ENCODE measurements at regions not wholly inside any gene's neighbourhood (a gene's known extent, or its start where the extent isn't known, plus 50 kb on each side); places are given as distances from the start of the nearest gene placed in this dataset.

GRCh38 chrX:5402461-5402860 is 826.2 kb downstream of the NLGN4X start:
- H3K36me3 ChIP-seq (ENCODE audit: control insufficient read depth in 1 of 2, insufficient read depth in 2 of 2, low read depth in 1 of 2, low read length in 2 of 2): no peaks in the 10 kb centered on the region
- H3K4ac ChIP-seq (ENCODE audit: low read depth in 1 of 2, low read length in 2 of 2): no peak overlapping the region
- no peaks in the 10 kb centered on the region for H3K4me1 ChIP-seq (ENCODE audit: control insufficient read depth, insufficient read depth, low read depth, low read length)
- H3K27ac ChIP-seq (ENCODE audit: low read length, poor library complexity, severe bottlenecking): no peak overlapping the region
- H2AK5ac ChIP-seq (ENCODE audit: low read length, severe bottlenecking): no peak overlapping the region
- no peak overlapping the region for H4K8ac ChIP-seq (ENCODE audit: low read length)
- H2BK120ac ChIP-seq (ENCODE audit: low read depth, low read length): no peak overlapping the region
- no peak for DNase-seq
- no peak overlapping the region for H3K18ac ChIP-seq (ENCODE audit: low read depth in 1 of 2, low read length in 2 of 2)
- H3K79me1 ChIP-seq (replicated peaks; ENCODE audit: low read length, poor library complexity, severe bottlenecking): no peaks in the 10 kb centered on the region
- no peak overlapping the region for H3K4me3 ChIP-seq (ENCODE audit: insufficient read depth in 1 of 2, low read depth in 1 of 2, low read length in 2 of 2)
- H3K4me2 ChIP-seq (ENCODE audit: low read length, poor library complexity, severe bottlenecking): no peak overlapping the region
- H2AFZ ChIP-seq (ENCODE audit: low read depth, low read length): no peak overlapping the region
- WGBS: 92% methylated on average over 1 of the region's 3 CpGs
- H2BK5ac ChIP-seq (ENCODE audit: low read depth, low read length, poor library complexity, severe bottlenecking): no peak overlapping the region
- no peak overlapping the region for H2BK15ac ChIP-seq (ENCODE audit: low read depth, poor library complexity, severe bottlenecking)
- H4K91ac ChIP-seq (ENCODE audit: low read length): no peak overlapping the region
- H3K9me3 ChIP-seq (ENCODE audit: control insufficient read depth, low read length): peaks cover 3% of the 10 kb centered on the region
- H3K9ac ChIP-seq (ENCODE audit: low read length): no peak overlapping the region
- H3K14ac ChIP-seq (ENCODE audit: low read length in 2 of 2): no peak overlapping the region
- no peaks in the 10 kb centered on the region for H3K27me3 ChIP-seq (ENCODE audit: control insufficient read depth in 1 of 2, insufficient read depth in 1 of 2, low read length in 2 of 2)
- H3K23ac ChIP-seq (ENCODE audit: low read length in 2 of 2): no peak overlapping the region
- no peak overlapping the region for H2BK12ac ChIP-seq (ENCODE audit: low read length in 2 of 2)

- Histone ChIP-seq H3K9me3 (ENCODE audit: control insufficient read depth, low read length) (peaks cover 7% of the 10 kb centered on the region), H3K4me2 (ENCODE audit: low read length, poor library complexity, severe bottlenecking) (no peak overlapping the region), H2BK15ac (ENCODE audit: low read depth, poor library complexity, severe bottlenecking) (no peak overlapping the region), H4K8ac (ENCODE audit: low read length) (no peak overlapping the region), H3K79me1 (replicated peaks; ENCODE audit: low read length, poor library complexity, severe bottlenecking) (no peaks in the 10 kb centered on the region), H3K27ac (ENCODE audit: low read length, poor library complexity, severe bottlenecking) (no peak overlapping the region), H2BK120ac (ENCODE audit: low read depth, low read length) (no peak overlapping the region), H3K36me3 (ENCODE audit: control insufficient read depth in 1 of 2, insufficient read depth in 2 of 2, low read depth in 1 of 2, low read length in 2 of 2) (no peaks in the 10 kb centered on the region), H2AK5ac (ENCODE audit: low read length, severe bottlenecking) (no peak overlapping the region), H3K4me3 (ENCODE audit: insufficient read depth in 1 of 2, low read depth in 1 of 2, low read length in 2 of 2) (no peak overlapping the region), H3K23ac (ENCODE audit: low read length in 2 of 2) (no peak overlapping the region), H3K27me3 (ENCODE audit: control insufficient read depth in 1 of 2, insufficient read depth in 1 of 2, low read length in 2 of 2) (no peaks in the 10 kb centered on the region), H3K18ac (ENCODE audit: low read depth in 1 of 2, low read length in 2 of 2) (no peak overlapping the region), H4K91ac (ENCODE audit: low read length) (no peak overlapping the region), H3K14ac (ENCODE audit: low read length in 2 of 2) (no peak overlapping the region), H2BK12ac (ENCODE audit: low read length in 2 of 2) (no peak overlapping the region), H3K9ac (ENCODE audit: low read length) (no peak overlapping the region), H3K4me1 (ENCODE audit: control insufficient read depth, insufficient read depth, low read depth, low read length) (no peaks in the 10 kb centered on the region), H2BK5ac (ENCODE audit: low read depth, low read length, poor library complexity, severe bottlenecking) (no peak overlapping the region), H3K4ac (ENCODE audit: low read depth in 1 of 2, low read length in 2 of 2) (no peak overlapping the region), H2AFZ (ENCODE audit: low read depth, low read length) (no peak overlapping the region)
- WGBS: 90% methylated on average over 8 of the region's 8 CpGs
- no peak for DNase-seq
These were observed 829.3 kb downstream of the NLGN4X start for GRCh38 chrX:5399403-5399802.

DNA sequence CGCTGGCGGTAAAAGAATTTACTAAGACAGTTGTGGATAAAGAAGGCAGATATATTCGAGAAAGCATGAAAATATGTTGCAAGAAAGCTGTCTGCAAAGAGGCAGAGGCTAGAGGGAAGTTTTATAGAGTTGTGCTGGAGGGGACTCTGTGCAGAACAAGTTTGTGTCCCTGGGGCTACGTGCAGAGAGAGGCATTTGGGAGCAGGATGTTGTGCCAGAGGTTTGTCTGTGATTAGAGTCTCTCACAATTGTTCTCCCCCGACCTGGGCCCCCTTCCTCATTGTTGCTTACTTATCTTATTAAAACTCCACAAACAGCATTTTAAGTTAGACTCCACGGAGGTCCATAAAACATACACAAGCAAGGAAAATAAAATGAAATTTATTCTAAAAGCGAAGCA is 831.3 kb downstream of the NLGN4X start:
- Histone ChIP-seq H3K4me3 (ENCODE audit: insufficient read depth in 1 of 2, low read depth in 1 of 2, low read length in 2 of 2) (no peak overlapping the region), H2AK5ac (ENCODE audit: low read length, severe bottlenecking) (no peak overlapping the region), H3K4ac (ENCODE audit: low read depth in 1 of 2, low read length in 2 of 2) (no peak overlapping the region), H3K14ac (ENCODE audit: low read length in 2 of 2) (no peak overlapping the region), H3K27me3 (ENCODE audit: control insufficient read depth in 1 of 2, insufficient read depth in 1 of 2, low read length in 2 of 2) (no peaks in the 10 kb centered on the region), H2BK12ac (ENCODE audit: low read length in 2 of 2) (no peak overlapping the region), H3K9me3 (ENCODE audit: control insufficient read depth, low read length) (peaks cover 10% of the 10 kb centered on the region), H3K79me1 (replicated peaks; ENCODE audit: low read length, poor library complexity, severe bottlenecking) (no peaks in the 10 kb centered on the region), H4K91ac (ENCODE audit: low read length) (no peak overlapping the region), H2BK5ac (ENCODE audit: low read depth, low read length, poor library complexity, severe bottlenecking) (no peak overlapping the region), H3K27ac (ENCODE audit: low read length, poor library complexity, severe bottlenecking) (no peak overlapping the region), H4K8ac (ENCODE audit: low read length) (no peak overlapping the region), H3K18ac (ENCODE audit: low read depth in 1 of 2, low read length in 2 of 2) (no peak overlapping the region), H2AFZ (ENCODE audit: low read depth, low read length) (no peak overlapping the region), H3K4me1 (ENCODE audit: control insufficient read depth, insufficient read depth, low read depth, low read length) (no peaks in the 10 kb centered on the region), H3K36me3 (ENCODE audit: control insufficient read depth in 1 of 2, insufficient read depth in 2 of 2, low read depth in 1 of 2, low read length in 2 of 2) (no peaks in the 10 kb centered on the region), H3K4me2 (ENCODE audit: low read length, poor library complexity, severe bottlenecking) (no peak overlapping the region), H2BK15ac (ENCODE audit: low read depth, poor library complexity, severe bottlenecking) (no peak overlapping the region), H2BK120ac (ENCODE audit: low read depth, low read length) (no peak overlapping the region), H3K9ac (ENCODE audit: low read length) (no peak overlapping the region), H3K23ac (ENCODE audit: low read length in 2 of 2) (no peak overlapping the region)
- WGBS: 72% methylated on average over 4 of the region's 7 CpGs
- no peak for DNase-seq

- H3K18ac ChIP-seq (ENCODE audit: low read depth in 1 of 2, low read length in 2 of 2): no peak overlapping the region
- H2BK5ac ChIP-seq (ENCODE audit: low read depth, low read length, poor library complexity, severe bottlenecking): no peak overlapping the region
- H2BK15ac ChIP-seq (ENCODE audit: low read depth, poor library complexity, severe bottlenecking): no peak overlapping the region
- no peak overlapping the region for H3K9ac ChIP-seq (ENCODE audit: low read length)
- H2BK120ac ChIP-seq (ENCODE audit: low read depth, low read length): no peak overlapping the region
- H3K9me3 ChIP-seq (ENCODE audit: control insufficient read depth, low read length): peaks cover 6% of the 10 kb centered on the region
- H3K4me2 ChIP-seq (ENCODE audit: low read length, poor library complexity, severe bottlenecking): no peak overlapping the region
- no peak overlapping the region for H3K4ac ChIP-seq (ENCODE audit: low read depth in 1 of 2, low read length in 2 of 2)
- H2AFZ ChIP-seq (ENCODE audit: low read depth, low read length): no peak overlapping the region
- H3K79me1 ChIP-seq (replicated peaks; ENCODE audit: low read length, poor library complexity, severe bottlenecking): no peaks in the 10 kb centered on the region
- no peak overlapping the region for H3K23ac ChIP-seq (ENCODE audit: low read length in 2 of 2)
- WGBS: 84% methylated on average over 13 of the region's 14 CpGs
- H3K27me3 ChIP-seq (ENCODE audit: control insufficient read depth in 1 of 2, insufficient read depth in 1 of 2, low read length in 2 of 2): no peaks in the 10 kb centered on the region
- no peaks in the 10 kb centered on the region for H3K36me3 ChIP-seq (ENCODE audit: control insufficient read depth in 1 of 2, insufficient read depth in 2 of 2, low read depth in 1 of 2, low read length in 2 of 2)
- H3K4me3 ChIP-seq (ENCODE audit: insufficient read depth in 1 of 2, low read depth in 1 of 2, low read length in 2 of 2): no peak overlapping the region
- no peak overlapping the region for H4K8ac ChIP-seq (ENCODE audit: low read length)
- no peak overlapping the region for H2BK12ac ChIP-seq (ENCODE audit: low read length in 2 of 2)
- no peaks in the 10 kb centered on the region for H3K4me1 ChIP-seq (ENCODE audit: control insufficient read depth, insufficient read depth, low read depth, low read length)
- no peak overlapping the region for H3K14ac ChIP-seq (ENCODE audit: low read length in 2 of 2)
- no peak overlapping the region for H2AK5ac ChIP-seq (ENCODE audit: low read length, severe bottlenecking)
- H3K27ac ChIP-seq (ENCODE audit: low read length, poor library complexity, severe bottlenecking): no peak overlapping the region
- H4K91ac ChIP-seq (ENCODE audit: low read length): no peak overlapping the region
- no peak for DNase-seq
These were observed 838.3 kb downstream of the NLGN4X start for GRCh38 chrX:5390376-5390775.

Data from mesenchymal stem cell (in vitro differentiated cells and primary cell).